HG02588 (cell line): ENCODE measurements at regions not wholly inside any gene's neighbourhood (a gene's known extent, or its start where the extent isn't known, plus 50 kb on each side); places are given as distances from the start of the nearest gene placed in this dataset.

Experiments
- ATAC-seq: cut with Tn5 transposase; IDR thresholded peaks from one replicate; pipeline ENCODE4 v1.9.1; 2021; ENCODE audit warnings: mild to moderate bottlenecking, moderate library complexity; ENCODE audit not compliant: unreplicated experiment

GRCh38 chr9:115912086-115912485 is 241.5 kb upstream of the PAPPA start:
- no peak for ATAC-seq

- ATAC-seq, result no peak
Observed at GRCh38 chr9:115913696-115914095, 239.9 kb upstream of the PAPPA start.

GRCh38 chr9:115914291-115914690 is 239.3 kb upstream of the PAPPA start:
- no peak for ATAC-seq

GRCh38 chr9:115921301-115921700 is 232.3 kb upstream of the PAPPA start:
- no peak for ATAC-seq

GRCh38 chr9:115922444-115922843 is 231.1 kb upstream of the PAPPA start:
- no peak for ATAC-seq

GRCh38 chr9:115923410-115923809 is 230.2 kb upstream of the PAPPA start:
- no peak for ATAC-seq

- ATAC-seq, result no peak
Observed at GRCh38 chr9:115923903-115924668, 229.5 kb upstream of the PAPPA start.

GRCh38 chr9:115924669-115924987 is 229.0 kb upstream of the PAPPA start:
- ATAC-seq, result no peak

DNA sequence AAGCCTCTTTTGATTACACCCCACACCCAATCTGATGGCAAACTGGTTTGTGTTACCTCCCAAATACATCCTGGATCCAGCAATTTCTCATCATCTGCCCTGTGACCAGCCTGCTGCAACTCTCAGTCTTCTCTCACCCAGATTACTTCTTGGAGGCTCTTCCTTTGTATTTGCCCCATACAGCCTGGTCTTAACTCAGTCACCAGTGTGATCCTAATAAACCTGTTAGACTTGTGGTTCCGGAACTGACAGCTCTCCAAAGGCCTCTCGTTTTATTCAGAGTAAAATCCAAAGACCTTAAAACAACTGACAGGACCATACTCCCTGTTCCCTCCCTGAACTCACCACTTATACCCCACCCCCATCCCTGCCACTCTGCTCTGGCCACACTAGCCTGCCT is 228.2 kb upstream of the PAPPA start:
- no peak for ATAC-seq

DNA sequence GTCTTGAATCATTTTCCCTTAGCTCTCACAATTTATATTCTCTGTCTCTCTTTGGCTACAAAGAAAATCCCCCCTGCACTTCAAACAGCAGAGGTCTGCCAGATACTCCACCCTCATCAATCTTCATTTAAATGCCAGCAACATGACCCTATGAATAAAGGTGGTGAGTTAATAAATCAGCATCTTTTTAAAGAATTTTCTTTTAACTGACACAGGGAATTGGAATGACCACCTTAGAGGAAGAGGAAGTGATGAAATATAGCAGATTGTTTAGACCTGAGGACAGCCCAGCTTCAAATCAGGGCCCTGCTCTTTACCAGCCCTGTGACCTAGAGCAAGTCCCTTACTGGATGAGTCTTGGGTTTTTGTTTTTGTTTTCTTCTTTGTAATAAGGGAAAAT is 223.1 kb upstream of the PAPPA start:
- ATAC-seq, result no peak

DNA sequence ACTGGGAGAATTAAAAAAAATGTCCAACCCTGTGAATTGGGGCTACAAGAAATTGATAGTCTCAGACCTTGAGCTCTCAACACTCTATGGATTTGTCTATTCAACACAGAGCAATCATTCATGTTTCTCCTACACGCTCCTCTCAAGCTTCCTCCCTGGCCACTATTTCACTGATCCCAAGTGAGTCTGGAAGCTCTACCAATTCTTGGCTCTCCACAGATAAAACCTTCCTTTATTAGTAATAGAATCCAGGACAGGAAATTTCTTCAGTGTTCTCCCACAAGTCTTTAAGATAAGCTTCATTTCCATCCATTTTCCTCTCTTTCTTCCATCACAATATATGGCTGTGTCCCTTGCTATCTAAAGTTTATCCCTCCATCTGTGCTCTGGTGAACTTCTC is 215.1 kb upstream of the PAPPA start:
- ATAC-seq, result no peak

DNA sequence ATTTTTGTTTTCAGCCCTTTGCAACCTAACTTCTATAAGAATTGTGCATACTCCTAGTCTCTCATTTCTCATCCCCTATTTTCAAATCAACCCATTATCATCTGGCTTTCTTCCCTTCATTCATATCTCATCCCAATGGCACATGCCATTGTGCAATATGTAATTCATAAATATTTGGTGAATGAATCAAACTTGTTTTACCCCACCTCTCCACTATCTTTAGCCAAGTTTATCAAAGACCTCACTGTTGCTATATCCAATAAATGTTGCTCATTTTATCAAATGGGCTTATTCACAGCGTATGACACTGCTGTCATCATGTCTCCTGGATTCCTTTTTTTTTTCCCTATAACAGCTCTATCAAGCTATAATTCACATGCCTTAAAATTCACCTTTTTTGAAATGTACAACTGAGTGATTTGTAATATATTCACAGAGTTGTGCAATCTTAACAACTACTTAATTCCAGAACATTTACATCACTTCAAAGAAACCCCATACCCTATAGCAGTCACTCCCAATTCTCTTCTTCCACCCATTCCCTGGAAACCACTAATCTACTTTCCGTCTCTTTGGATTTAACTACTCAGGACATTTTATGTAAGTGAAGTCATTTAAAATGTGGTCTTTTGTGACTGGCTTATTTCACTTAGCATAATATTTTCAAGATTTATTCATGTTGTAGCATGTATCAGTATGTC is 214.4 kb upstream of the PAPPA start:
- ATAC-seq, result no peak

DNA sequence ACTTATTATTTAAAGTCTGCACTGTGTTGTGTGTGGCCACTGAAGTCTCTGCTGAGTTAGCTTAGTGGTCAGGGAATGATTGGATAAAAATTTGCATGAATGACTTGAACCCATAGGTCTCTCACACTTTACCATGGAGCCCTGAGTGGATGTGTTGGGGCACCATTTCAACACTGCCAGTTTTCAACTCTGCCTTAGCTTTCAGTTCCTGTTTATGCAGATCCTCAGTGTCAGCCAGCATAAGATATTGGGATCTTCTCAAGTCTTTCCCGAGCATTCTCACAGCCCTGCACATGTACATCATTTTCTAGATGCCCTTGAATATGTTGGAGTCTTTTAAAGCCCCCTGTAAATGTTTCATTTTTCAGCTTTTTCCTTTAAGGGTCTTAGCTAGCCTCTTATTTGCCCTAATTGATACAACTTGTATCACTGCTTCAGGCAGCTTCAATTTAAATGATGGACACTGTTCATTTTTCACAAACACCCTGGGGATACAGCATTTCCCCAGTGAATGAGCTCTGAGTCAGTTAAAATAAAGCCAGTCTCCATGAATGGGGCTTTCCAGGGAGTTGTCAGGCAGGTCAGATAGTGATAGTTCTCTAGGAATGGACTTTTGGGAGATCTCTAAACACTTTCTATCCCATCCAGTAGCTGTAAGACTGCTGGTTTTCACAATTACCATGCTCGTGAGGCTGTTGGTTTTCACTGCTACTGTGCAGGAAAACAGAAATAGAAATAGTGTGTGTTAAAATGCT is 211.9 kb upstream of the PAPPA start:
- ATAC-seq, result no peak

DNA sequence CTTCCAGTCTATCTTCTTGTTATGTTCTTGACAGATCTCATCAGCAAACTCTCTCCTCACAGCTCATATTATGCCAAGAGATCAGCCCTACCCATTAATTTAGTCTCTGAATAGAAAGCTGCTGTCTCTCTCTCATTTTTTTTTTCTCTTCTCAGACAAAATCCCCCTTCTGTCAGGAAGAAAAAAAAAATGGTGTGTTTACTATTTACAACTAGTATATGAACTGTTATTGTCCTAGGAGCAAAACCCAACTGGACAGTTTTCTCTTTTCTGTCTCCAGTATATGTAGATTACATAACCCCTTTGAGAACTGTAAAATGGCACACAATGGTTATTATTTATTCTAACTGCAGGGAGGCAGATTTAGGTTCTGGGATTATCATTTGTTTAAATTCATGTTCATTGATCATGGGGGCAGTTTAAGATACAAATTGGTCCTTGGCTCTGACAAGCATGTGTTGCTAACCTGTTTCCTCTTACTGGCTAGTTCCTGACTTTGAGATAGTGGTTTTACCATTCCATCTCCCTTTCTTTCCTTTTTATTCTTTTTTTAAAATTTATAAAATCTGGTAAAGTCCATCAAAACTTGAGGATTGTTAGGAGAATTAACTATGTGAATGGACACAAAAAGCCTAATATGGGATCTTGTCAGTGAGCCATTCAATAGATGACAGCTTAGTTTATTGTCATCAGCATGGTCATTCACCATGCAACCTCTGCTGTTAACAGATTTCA is 210.0 kb upstream of the PAPPA start:
- no peak for ATAC-seq

DNA sequence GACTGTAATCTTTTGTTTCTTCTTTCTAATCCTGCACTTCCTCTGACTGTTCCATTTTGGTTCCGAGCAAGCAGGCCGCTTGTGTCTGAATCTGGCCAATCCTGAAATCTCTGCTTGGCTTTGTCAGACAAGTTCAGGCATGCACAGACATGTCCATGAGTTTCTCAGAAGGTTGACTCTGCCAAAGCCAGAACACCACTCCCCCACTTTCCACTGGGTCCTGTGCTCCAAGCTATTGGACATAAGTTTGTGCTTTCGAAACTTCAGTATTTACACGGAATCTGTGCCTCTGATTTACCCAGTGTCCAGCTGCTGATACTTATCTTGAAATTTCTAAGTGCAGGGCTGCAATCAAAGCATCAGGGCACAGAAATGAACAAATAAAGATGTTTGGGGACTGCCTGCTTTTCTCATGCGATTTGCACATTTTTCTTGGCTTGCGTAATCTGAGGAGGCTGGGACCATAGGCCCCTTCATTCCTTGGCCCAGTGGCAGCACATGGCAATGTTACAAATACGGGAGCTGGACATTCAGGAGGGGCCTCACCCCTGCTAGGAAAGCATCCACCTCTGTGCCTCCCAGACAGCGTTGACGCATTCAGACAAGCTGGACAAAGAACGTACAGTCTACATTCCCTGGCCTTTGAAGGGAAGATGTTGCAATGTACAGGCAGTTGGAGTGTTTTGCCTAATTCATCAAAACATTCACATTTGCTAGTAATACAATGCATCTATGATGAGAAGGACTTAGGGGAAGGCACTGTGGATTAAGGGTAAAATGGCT is 209.2 kb upstream of the PAPPA start:
- ATAC-seq, result no peak

DNA sequence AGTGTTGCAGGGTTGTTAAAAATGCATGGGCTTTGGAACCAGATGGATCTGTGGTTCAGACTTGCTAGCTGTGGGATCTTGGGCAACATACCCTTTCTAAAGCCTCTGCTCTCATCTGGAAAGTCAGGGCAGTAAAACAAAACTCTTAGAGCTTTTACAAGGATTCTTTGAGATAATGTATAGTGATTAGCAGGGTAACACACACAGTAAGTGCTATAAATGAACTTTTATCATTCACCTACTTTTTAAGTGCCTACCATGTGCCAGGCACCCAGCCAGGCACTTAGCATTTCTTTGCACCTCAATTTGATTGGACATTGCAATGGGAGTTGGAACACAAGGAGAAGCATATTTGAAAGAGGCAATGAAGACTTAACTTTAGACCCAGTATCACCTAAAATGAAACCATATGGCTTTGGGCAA is 208.6 kb upstream of the PAPPA start:
- ATAC-seq, result no peak

- ATAC-seq, result no peak
Observed at GRCh38 chr9:115946530-115946929, 207.1 kb upstream of the PAPPA start.

- no peak for ATAC-seq
Observed at GRCh38 chr9:115951977-115952376, 201.6 kb upstream of the PAPPA start.

DNA sequence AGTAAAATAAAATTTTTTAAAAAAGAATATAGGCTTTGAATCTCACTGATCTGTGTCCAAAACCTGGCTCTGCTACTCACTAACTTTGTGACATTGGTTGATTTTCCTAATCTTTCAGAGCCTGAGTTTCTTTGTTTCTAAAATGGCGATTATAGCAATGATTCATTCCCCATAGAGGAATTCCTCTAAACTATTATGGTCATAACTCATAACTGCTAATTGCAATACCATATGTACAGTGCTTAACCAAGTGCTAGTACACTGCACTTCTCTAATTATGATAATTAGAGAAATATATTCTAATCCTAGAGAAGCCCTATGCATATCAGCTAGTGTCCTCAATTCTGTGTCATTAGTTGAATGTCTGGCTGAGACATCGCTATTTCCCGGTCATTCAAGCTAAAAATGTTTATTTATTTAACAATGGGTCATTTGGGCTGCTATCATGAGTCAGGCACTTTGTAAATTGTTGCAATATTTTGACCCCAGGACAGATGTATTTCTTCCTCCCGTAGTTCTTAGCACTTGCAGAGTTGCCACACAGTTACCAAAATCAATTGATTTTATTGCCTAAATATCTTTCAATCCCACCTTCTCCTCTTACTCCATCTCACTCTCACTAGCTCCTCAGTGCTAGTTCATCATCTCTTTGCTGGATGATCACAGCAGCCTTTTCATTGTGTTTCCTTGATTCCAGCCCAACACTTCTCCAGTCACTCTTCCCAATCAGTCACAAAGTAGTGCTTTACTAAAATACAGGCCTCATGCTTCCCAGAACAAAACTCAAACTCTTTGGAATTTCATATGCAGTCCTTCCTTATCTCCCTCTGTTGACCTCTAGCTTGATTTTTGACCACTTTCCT is 200.9 kb upstream of the PAPPA start:
- no peak for ATAC-seq

GRCh38 chr9:115956371-115956770 is 197.2 kb upstream of the PAPPA start:
- no peak for ATAC-seq
